HG02981 (cell line): ENCODE measurements at regions not wholly inside any gene's neighbourhood (a gene's known extent, or its start where the extent isn't known, plus 50 kb on each side); places are given as distances from the start of the nearest gene placed in this dataset.
A peak's percentile ranks its signal among the peaks of the same experiment; 100 is the strongest.
"Not testable (repeated sequence)": the region's sequence is repeated elsewhere in the genome, so short reads cannot be mapped to it uniquely, and the experiment has no call there.

ENCODE experiments used
- ATAC-seq: cut with Tn5 transposase; IDR thresholded peaks from one replicate; pipeline ENCODE4 v1.9.1; 2021; ENCODE audit warnings: mild to moderate bottlenecking, moderate library complexity; ENCODE audit not compliant: unreplicated experiment

GRCh38 chr5:99621772-99622681, 693.2 kb upstream of the CHD1 start:
- no peak for ATAC-seq

GRCh38 chr5:99617335-99617734, 688.5 kb upstream of the CHD1 start:
- no peak for ATAC-seq

- ATAC-seq, result no peak
Observed at GRCh38 chr5:99614888-99615287, 686.1 kb upstream of the CHD1 start.

- ATAC-seq, result no peak
Observed at GRCh38 chr5:99607124-99607523, 678.3 kb upstream of the CHD1 start.

- ATAC-seq, result no peak
Observed at GRCh38 chr5:99605904-99606303, 677.1 kb upstream of the CHD1 start.

- no peak for ATAC-seq
Observed at GRCh38 chr5:99600952-99601351, 672.1 kb upstream of the CHD1 start.

GRCh38 chr5:99590806-99591205, 662.0 kb upstream of the CHD1 start:
- ATAC-seq, result no peak

- no peak for ATAC-seq
Observed at GRCh38 chr5:99589424-99589823, 660.6 kb upstream of the CHD1 start.

- peak; percentile 70 for ATAC-seq
Observed at GRCh38 chr5:99587983-99588382, 659.2 kb upstream of the CHD1 start.

GRCh38 chr5:99586878-99587277, 658.1 kb upstream of the CHD1 start:
- ATAC-seq, result no peak

GRCh38 chr5:99581204-99581603, 652.4 kb upstream of the CHD1 start:
- not testable (repeated sequence) for ATAC-seq

GRCh38 chr5:99562937-99563627, 634.3 kb upstream of the CHD1 start:
- not testable (repeated sequence) for ATAC-seq

GRCh38 chr5:99553211-99553810, 624.5 kb upstream of the CHD1 start:
- no peak for ATAC-seq

- ATAC-seq, result no peak
Observed at GRCh38 chr5:99544356-99544755, 615.5 kb upstream of the CHD1 start.

- no peak for ATAC-seq
Observed at GRCh38 chr5:99543841-99544240, 615.0 kb upstream of the CHD1 start.

GRCh38 chr5:99534241-99534640, 605.4 kb upstream of the CHD1 start:
- not testable (repeated sequence) for ATAC-seq

GRCh38 chr5:99521666-99522065, 592.9 kb upstream of the CHD1 start:
- not testable (repeated sequence) for ATAC-seq

- ATAC-seq, result not testable (repeated sequence)
Observed at GRCh38 chr5:99515864-99516490, 587.2 kb upstream of the CHD1 start.

GRCh38 chr5:99510237-99510866, 581.5 kb upstream of the CHD1 start:
- ATAC-seq, result not testable (repeated sequence)

GRCh38 chr5:99509064-99509463, 580.3 kb upstream of the CHD1 start:
- ATAC-seq, result not testable (repeated sequence)

- not testable (repeated sequence) for ATAC-seq
Observed at GRCh38 chr5:99495456-99495855, 566.6 kb upstream of the CHD1 start.
